HG02973 (cell line): ENCODE measurements at regions not wholly inside any gene's neighbourhood (a gene's known extent, or its start where the extent isn't known, plus 50 kb on each side); places are given as distances from the start of the nearest gene placed in this dataset.
"Not testable (repeated sequence)": the region's sequence is repeated elsewhere in the genome, so short reads cannot be mapped to it uniquely, and the experiment has no call there.

ENCODE experiments used
- ATAC-seq: cut with Tn5 transposase; IDR thresholded peaks from one replicate; pipeline ENCODE4 v1.9.1; 2021; ENCODE audit warnings: moderate library complexity; ENCODE audit not compliant: unreplicated experiment

DNA sequence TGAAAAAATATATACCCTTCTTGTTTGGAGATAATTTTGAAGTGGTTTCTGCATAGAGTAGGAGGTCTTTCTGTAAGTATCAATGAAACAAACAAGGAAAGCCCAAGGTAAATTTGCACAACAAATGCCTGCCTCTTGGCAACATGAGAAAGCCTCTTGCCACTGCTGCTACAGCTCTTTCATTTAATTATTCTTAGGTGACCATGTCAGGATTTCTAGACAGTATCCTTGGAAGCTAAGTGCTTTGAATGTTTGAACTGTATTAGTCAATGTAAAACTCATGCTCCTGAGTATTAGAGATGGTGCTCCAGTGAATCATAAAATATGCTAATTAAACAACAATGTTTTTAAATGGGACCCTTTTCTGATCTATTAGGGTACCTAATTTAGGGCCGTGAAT lies 81.2 kb upstream of the ITGB1 start:
- no peak for ATAC-seq

DNA sequence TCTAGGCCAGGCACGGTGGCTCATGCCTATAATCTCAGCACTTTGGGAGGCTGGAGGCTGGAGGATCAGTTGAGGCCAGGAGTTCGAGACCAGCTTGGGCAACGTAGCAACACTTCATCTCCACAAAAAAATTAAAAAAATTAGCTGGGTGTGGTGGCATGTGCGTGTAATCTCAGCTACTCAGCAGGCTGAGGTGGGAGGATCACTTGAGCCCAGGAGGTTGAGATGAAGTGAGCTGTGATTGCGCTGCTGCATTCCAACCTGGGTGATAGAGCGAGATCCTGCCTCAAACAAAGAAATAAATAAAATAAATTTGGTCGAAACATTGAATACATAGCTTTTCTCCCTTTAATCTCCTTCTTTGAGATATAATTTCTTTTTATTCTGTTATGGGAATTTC lies 80.6 kb upstream of the ITGB1 start:
- no peak for ATAC-seq

- no peak for ATAC-seq
These were observed 79.7 kb upstream of the ITGB1 start for GRCh38 chr10:33037726-33038125.

- no peak for ATAC-seq
These were observed 78.6 kb upstream of the ITGB1 start for GRCh38 chr10:33036670-33037069.

DNA sequence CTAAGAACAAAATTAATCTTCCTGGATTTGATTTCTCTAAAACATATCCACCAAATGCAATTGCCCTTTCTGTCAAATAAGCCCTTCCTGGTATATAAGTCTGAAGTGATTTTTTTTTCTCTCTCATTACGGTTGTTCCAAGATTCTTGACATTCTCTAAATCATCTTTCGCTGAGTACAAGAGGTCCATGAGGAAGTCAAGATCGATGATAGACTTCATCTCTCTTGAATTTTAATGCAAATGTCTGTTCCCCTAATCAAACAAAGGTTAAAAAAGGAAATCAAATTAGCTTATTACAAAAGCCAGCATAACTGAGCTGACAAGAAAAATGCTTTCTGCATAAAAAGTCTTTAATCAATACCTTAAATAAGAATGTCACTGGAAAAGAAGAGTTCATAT lies 77.4 kb upstream of the ITGB1 start:
- no peak for ATAC-seq

- no peak for ATAC-seq
These were observed 76.9 kb upstream of the ITGB1 start for GRCh38 chr10:33034931-33035330.

- ATAC-seq, result no peak
These were observed 74.7 kb upstream of the ITGB1 start for GRCh38 chr10:33032654-33033151.

GRCh38 chr10:33031815-33032653 lies 74.0 kb upstream of the ITGB1 start:
- no peak for ATAC-seq

GRCh38 chr10:33031171-33031570 lies 73.1 kb upstream of the ITGB1 start:
- no peak for ATAC-seq

DNA sequence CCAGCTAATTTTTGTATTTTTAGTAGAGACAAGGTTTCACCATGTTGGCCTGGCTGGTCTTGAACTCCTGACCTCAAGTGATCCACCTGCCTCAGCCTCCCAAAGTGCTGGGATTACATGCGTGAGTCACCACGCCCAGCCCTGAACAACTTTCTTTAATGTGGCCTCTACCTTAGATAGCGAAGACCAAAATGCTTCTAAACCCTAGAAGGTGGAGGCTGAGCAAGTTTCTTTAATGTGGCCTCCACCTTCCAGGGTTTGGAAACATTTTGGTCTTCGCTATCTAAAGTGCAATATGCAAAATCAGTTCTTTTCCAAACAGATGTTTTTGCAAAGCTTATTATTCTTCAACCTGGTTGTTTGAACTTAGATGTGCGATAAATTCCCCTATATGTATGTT lies 70.5 kb upstream of the ITGB1 start:
- not testable (repeated sequence) for ATAC-seq

GRCh38 chr10:33027088-33027487 lies 69.1 kb upstream of the ITGB1 start:
- ATAC-seq, result no peak

DNA sequence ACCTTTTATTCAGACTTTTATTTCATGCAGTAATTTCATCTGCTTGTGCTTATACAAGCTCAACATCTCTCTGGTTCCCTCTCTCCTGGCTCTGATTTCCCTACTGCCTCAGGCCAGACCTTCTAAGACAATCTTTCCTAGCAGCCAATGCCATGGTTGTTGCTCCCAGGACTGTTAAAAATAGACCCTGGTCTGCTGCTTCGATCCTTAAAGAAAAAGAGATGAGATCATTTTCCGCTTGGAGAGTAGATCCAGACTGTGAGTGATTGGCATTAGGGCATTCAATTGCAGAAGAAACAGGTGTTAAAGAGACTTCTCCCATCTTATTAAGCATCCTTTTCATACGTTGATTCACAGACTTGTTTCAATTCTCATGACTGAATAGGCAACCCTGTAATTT lies 68.4 kb upstream of the ITGB1 start:
- ATAC-seq, result no peak

GRCh38 chr10:33025910-33026309 lies 67.9 kb upstream of the ITGB1 start:
- no peak for ATAC-seq

DNA sequence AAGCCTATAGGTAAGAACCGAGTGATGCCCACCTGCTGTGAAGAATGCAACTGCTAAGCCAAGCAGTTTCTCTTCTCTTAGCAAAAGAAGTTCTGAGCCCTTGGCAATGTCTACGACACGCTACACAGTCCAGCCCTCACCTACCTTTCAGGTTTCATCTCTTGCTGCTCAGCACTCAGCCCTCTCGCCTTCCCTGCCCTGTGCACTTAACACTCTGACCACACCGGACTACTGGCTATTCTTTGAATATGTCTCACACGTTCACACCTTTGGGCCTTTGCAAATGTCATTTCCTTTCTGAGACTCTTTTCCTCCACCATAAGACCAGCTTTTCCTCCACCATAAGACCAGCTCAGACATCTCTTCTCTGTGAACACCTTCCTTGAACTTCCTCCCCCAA lies 67.0 kb upstream of the ITGB1 start:
- no peak for ATAC-seq

DNA sequence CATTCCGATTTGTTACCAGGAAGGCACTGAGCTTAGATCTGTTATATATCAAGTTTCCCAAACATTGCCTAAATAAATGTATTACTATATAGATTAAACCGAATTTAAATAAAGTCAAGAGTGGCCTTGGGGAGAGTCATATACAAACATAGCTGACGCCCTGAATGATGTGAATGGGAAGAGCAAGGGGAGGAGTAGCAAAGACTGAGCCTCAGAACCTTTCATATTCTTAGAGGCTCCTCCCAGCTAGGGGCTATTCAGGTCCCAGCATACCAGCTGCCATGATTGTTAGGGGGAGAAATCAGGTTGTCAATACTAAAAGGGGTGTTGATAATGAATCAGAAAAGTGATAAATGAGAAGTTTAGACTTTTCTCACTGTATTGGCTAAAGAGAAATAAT lies 64.7 kb upstream of the ITGB1 start:
- ATAC-seq, result no peak

DNA sequence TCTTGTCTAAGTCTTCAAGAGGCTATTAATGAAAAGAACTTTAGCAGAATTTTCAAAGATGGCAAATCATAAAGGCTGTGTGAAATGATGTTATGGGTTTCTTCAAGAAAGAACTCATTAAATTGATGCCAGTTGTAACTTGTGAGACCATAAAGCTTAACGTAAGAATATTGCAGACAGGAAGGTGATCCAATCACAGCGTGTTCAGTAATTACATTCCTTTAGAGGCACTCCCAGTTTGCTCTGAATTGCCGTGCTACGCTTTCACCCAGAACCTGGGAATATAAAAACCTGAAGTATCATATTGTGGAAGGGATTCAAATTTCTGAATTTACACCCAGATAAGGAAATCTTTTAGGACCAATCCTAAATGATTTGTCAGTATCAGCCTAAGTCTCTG lies 64.1 kb upstream of the ITGB1 start:
- ATAC-seq, result no peak

- ATAC-seq, result no peak
These were observed 59.0 kb upstream of the ITGB1 start for GRCh38 chr10:33016988-33017387.

- no peak for ATAC-seq
These were observed 57.9 kb upstream of the ITGB1 start for GRCh38 chr10:33015761-33016547.

DNA sequence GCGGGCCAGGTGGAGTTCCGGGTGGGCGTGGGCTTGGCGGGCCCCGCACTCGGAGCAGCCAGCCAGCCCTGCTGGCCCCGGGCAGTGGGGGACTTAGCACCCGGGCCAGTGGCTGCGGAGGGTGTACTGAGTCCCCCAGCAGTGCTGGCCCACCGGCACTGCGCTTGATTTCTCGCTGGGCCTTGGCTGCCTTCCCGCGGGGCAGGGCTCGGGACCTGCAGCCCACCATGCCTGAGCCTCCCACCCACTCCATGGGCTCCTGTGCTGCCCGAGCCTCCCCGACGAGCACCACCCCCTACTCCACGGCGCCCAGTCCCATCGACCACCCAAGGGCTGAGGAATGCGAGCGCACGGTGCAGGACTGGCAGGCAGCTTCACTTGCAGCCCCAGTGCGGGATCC lies 55.3 kb upstream of the ITGB1 start:
- not testable (repeated sequence) for ATAC-seq

DNA sequence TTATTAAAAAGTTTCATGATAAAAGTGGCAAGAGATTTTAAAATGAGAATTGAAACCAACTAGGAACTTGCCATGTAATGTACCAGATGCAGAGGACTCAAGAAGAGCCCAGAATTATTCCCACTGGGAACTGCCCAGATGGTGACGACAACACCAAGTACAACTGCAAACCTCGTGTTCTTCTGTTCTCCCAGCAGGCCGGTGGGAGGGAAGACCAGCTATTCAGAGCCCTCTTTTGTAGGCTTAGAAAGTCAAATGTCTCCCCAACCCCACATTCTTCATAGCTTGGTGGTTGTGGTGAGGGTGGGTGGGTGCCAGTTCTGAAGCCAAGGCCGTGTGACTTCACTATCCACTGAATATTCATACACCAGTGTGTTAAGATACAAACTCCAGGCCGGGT lies 54.3 kb upstream of the ITGB1 start:
- no peak for ATAC-seq

GRCh38 chr10:33010132-33011037 lies 52.4 kb upstream of the ITGB1 start:
- ATAC-seq, result no peak
